ENCODE measurements at regions not wholly inside any gene's neighbourhood (a gene's known extent, or its start where the extent isn't known, plus 50 kb on each side); places are given as distances from the start of the nearest gene placed in this dataset.

DNA sequence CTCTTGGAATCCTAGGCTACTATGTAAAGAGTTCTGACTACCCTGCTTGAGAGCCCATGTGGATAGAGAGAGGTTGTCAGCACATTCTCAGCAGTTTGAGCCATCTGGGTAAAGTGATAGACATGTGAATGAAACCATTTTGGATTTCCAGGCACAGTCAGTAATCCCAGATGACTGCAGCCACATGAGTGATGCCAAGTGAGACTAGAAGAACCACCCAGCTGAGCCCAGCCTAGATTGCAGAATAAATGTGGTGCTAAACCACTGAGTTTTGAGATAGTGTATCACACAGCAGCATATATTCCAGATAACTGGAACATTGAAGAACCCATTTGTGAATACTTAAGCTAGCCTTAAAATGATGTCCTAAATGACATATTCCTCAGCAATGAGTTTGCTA is 166.2 kb downstream of the ATP6V1G3 start:
- H2BK5ac ChIP-seq (ENCODE audit: low read depth, low read length) = no peak overlapping the region
- FAIRE-seq (no peak), DNase-seq (ENCODE audit: low read depth in 1 of 2, low spot score in 2 of 2) (no peak)
- no peak overlapping the region for H3K56ac ChIP-seq (replicated peaks; ENCODE audit: insufficient read length, low read depth, low read length)
- no peak overlapping the region for H3K27ac ChIP-seq (ENCODE audit: low read depth, low read length)
- H3K79me2 ChIP-seq (ENCODE audit: control insufficient read depth in 1 of 2, insufficient read depth in 2 of 2, low read length in 2 of 2) = no peaks in the 10 kb centered on the region
- no peak overlapping the region for H3K23ac ChIP-seq (ENCODE audit: insufficient read length)
- no peak overlapping the region for H2AFZ ChIP-seq (ENCODE audit: low read length)
- no peak overlapping the region for H2BK15ac ChIP-seq (ENCODE audit: low read length)
- no peak overlapping the region for H2BK20ac ChIP-seq (ENCODE audit: low read length)
- no peaks in the 10 kb centered on the region for H3K4me1 ChIP-seq (replicated peaks in 1 of 4; ENCODE audit: control insufficient read depth in 3 of 4, insufficient read depth in 4 of 4, low read length in 3 of 4)
- H3K9ac ChIP-seq (replicated peaks in 1 of 4; ENCODE audit: extremely low read depth in 1 of 4, low read depth in 3 of 4, low read length in 3 of 4) = no peak overlapping the region
- no peak overlapping the region for H3K4me3 ChIP-seq (ENCODE audit: extremely low read depth in 1 of 4, insufficient read depth in 2 of 4, low read depth in 3 of 4, low read length in 4 of 4)
- no peak overlapping the region for H3K18ac ChIP-seq (ENCODE audit: extremely low read depth, low read length)
- H4K8ac ChIP-seq (ENCODE audit: extremely low read depth, insufficient read depth, low read length) = no peak overlapping the region
- no peak overlapping the region for H4K91ac ChIP-seq (replicated peaks; ENCODE audit: insufficient read length, low read length)
- H2BK120ac ChIP-seq (replicated peaks; ENCODE audit: low read depth, low read length) = no peak overlapping the region
- ChIA-PET CTCF (ENCODE audit: partially characterized antibody) (no interaction called here), POLR2A (ENCODE audit: partially characterized antibody) (no interaction called here)
- H3K9me3 ChIP-seq (ENCODE audit: insufficient read depth in 2 of 2, low read depth in 1 of 2, low read length in 1 of 2) = peaks cover 0 to 6% of the 10 kb centered on the region in 2 experiments; a peak in 1 of 4 replicates
- no peak overlapping the region for H4K5ac ChIP-seq (ENCODE audit: insufficient read length, low read depth, low read length)
- H4K20me1 ChIP-seq (replicated peaks in 1 of 2; ENCODE audit: control insufficient read depth in 1 of 2, insufficient read depth in 2 of 2, low read length in 2 of 2) = no peaks in the 10 kb centered on the region
- TF ChIP-seq GABPA (IDR thresholded peaks at IDR 0.05; ENCODE audit: borderline replicate concordance, insufficient read depth, low read length) (no peak), GTF2F1 (IDR thresholded peaks at IDR 0.05; ENCODE audit: borderline replicate concordance, low read depth, low read length) (no peak), CTBP2 (IDR thresholded peaks at IDR 0.05; ENCODE audit: borderline replicate concordance, insufficient read depth, insufficient read length, low read length) (no peak), SIX5 (IDR thresholded peaks at IDR 0.05; ENCODE audit: low read depth, low read length) (no peak), CEBPB (IDR thresholded peaks at IDR 0.05; ENCODE audit: low read depth, low read length) (no peak)
- no peak overlapping the region for H3K14ac ChIP-seq (ENCODE audit: insufficient read length)
- no peaks in the 10 kb centered on the region for H3K36me3 ChIP-seq (ENCODE audit: control insufficient read depth in 2 of 4, insufficient read depth in 4 of 4, low read length in 3 of 4)
- no peak overlapping the region for H2BK12ac ChIP-seq (ENCODE audit: low read depth, low read length)
- H3K4ac ChIP-seq (replicated peaks; ENCODE audit: insufficient read length, low read depth, low read length) = no peak overlapping the region
- H3K23me2 ChIP-seq (ENCODE audit: low read depth, low read length) = no peaks in the 10 kb centered on the region
- no peak overlapping the region for H3K4me2 ChIP-seq (ENCODE audit: insufficient read depth in 1 of 2, low read depth in 2 of 2, low read length in 2 of 2)
- no peak overlapping the region for H2AK5ac ChIP-seq (ENCODE audit: low read depth, low read length)
- no peaks in the 10 kb centered on the region for H3K79me1 ChIP-seq (ENCODE audit: low read depth, low read length)
- no peaks in the 10 kb centered on the region for H3K27me3 ChIP-seq (replicated peaks in 1 of 4; ENCODE audit: control insufficient read depth in 3 of 4, extremely low read depth in 1 of 4, insufficient read depth in 3 of 4, low read length in 3 of 4)

Data from H1 (cell line).